ENCODE measurements at regions not wholly inside any gene's neighbourhood (a gene's known extent, or its start where the extent isn't known, plus 50 kb on each side); places are given as distances from the start of the nearest gene placed in this dataset.

- Mint-ChIP-seq H3K4me3 (ENCODE audit: unreplicated experiment) (no peak overlapping the region), H3K9me3 (ENCODE audit: unreplicated experiment) (no peaks in the 10 kb centered on the region), H3K4me1 (ENCODE audit: low read depth, unreplicated experiment) (no peaks in the 10 kb centered on the region), H3K36me3 (ENCODE audit: unreplicated experiment) (no peaks in the 10 kb centered on the region), H3K27me3 (ENCODE audit: unreplicated experiment) (no peaks in the 10 kb centered on the region), H3K27ac (ENCODE audit: unreplicated experiment) (no peak overlapping the region)
- no peak for TF ChIP-seq CTCF (IDR thresholded peaks at IDR 0.05; ENCODE audit: partially characterized antibody, unreplicated experiment)
- DNase-seq: no peak
Observed at GRCh38 chr12:39230086-39230485, 212.8 kb downstream of the KIF21A start.

GRCh38 chr12:39227218-39227617, 215.7 kb downstream of the KIF21A start:
- no peaks in the 10 kb centered on the region for H3K4me1 Mint-ChIP-seq (ENCODE audit: low read depth, unreplicated experiment)
- no peaks in the 10 kb centered on the region for H3K36me3 Mint-ChIP-seq (ENCODE audit: unreplicated experiment)
- no peak overlapping the region for H3K27ac Mint-ChIP-seq (ENCODE audit: unreplicated experiment)
- DNase-seq: no peak
- H3K27me3 Mint-ChIP-seq (ENCODE audit: unreplicated experiment): no peaks in the 10 kb centered on the region
- H3K9me3 Mint-ChIP-seq (ENCODE audit: unreplicated experiment): no peaks in the 10 kb centered on the region
- no peak for TF ChIP-seq CTCF (IDR thresholded peaks at IDR 0.05; ENCODE audit: partially characterized antibody, unreplicated experiment)
- no peak overlapping the region for H3K4me3 Mint-ChIP-seq (ENCODE audit: unreplicated experiment)

DNA sequence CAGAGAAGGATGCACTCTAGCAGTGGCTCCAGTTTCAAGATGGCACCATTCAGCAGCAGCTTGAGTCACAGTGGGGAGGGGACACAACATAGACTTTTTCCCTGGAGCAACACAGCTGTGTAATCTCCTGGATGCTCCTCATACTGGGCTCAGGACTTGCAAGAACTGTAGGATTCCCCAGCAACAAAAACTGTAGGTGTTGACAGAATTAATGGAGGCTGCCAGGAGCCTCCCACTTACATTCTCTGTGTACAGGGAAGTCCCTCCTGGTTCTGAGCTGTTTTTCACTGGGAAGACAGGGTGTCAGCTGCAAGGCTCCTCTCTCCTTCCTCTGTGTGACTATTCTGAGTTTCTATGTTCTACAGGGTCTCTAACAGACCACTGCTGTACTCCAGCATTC, 217.9 kb downstream of the KIF21A start:
- no peak for DNase-seq
- Mint-ChIP-seq H3K36me3 (ENCODE audit: unreplicated experiment) (no peaks in the 10 kb centered on the region), H3K4me3 (ENCODE audit: unreplicated experiment) (no peak overlapping the region), H3K27me3 (ENCODE audit: unreplicated experiment) (no peaks in the 10 kb centered on the region), H3K27ac (ENCODE audit: unreplicated experiment) (no peak overlapping the region), H3K9me3 (ENCODE audit: unreplicated experiment) (no peaks in the 10 kb centered on the region), H3K4me1 (ENCODE audit: low read depth, unreplicated experiment) (no peaks in the 10 kb centered on the region)
- TF ChIP-seq CTCF (IDR thresholded peaks at IDR 0.05; ENCODE audit: partially characterized antibody, unreplicated experiment): no peak

DNA sequence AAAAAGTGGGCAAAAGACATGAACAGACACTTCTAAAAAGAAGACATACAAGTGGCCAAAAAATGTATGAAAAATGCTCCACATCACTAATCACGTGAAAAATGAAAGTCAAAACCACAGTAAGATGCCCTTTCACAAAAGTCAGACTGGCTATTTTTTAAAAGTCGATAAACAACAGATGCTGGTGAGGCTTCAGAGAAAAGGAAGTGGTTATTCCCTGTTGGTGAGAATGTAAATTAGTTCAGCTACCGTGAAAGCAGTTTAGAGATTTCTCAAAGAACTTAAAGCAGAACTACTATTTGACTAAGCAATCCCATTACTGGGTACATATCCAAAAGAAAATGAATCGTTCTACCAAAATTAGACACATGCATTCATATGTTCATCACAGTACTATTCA, 237.0 kb downstream of the KIF21A start:
- Mint-ChIP-seq H3K27me3 (ENCODE audit: unreplicated experiment) (no peaks in the 10 kb centered on the region), H3K36me3 (ENCODE audit: unreplicated experiment) (peaks cover 4% of the 10 kb centered on the region), H3K27ac (ENCODE audit: unreplicated experiment) (no peak overlapping the region), H3K4me1 (ENCODE audit: low read depth, unreplicated experiment) (no peaks in the 10 kb centered on the region), H3K4me3 (ENCODE audit: unreplicated experiment) (no peak overlapping the region), H3K9me3 (ENCODE audit: unreplicated experiment) (peaks cover 2% of the 10 kb centered on the region)
- no peak for TF ChIP-seq CTCF (IDR thresholded peaks at IDR 0.05; ENCODE audit: partially characterized antibody, unreplicated experiment)
- DNase-seq: no peak

DNA sequence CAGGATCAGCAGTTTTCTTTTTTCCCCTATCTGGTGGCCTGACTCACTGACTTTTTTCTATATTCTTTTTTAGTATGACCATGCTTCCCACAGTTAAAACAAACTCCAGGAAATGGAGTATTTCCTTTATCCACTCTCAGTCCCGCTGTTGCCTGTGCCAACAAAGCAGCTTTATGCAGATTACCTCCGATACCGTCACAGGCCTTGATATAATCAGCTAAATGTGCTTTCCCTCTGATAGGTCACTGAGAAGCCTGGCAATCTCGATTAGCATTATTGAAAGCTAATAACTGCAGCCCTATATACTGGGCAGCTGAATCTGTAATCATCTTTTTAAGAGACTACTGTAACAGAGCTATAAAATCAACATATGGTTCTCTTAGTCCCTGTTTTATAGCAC, 243.6 kb downstream of the KIF21A start:
- no peak for TF ChIP-seq CTCF (IDR thresholded peaks at IDR 0.05; ENCODE audit: partially characterized antibody, unreplicated experiment)
- no peak for DNase-seq

More for the DNA sequence above, 243.6 kb downstream of the KIF21A start:
- Mint-ChIP-seq H3K36me3 (ENCODE audit: unreplicated experiment) (no peaks in the 10 kb centered on the region), H3K4me3 (ENCODE audit: unreplicated experiment) (no peak overlapping the region), H3K4me1 (ENCODE audit: low read depth, unreplicated experiment) (no peaks in the 10 kb centered on the region), H3K9me3 (ENCODE audit: unreplicated experiment) (peaks cover 3% of the 10 kb centered on the region), H3K27ac (ENCODE audit: unreplicated experiment) (no peak overlapping the region), H3K27me3 (ENCODE audit: unreplicated experiment) (peaks cover 2% of the 10 kb centered on the region)

Measured in glutamatergic neuron (in vitro differentiated cells).